Right atrium auricular region (tissue), 2 donors: ENCODE measurements at regions not wholly inside any gene's neighbourhood (a gene's known extent, or its start where the extent isn't known, plus 50 kb on each side); places are given as distances from the start of the nearest gene placed in this dataset.

Experiments
- DNase-seq: peaks from one replicate; pipeline ENCODE4 v3.0.0-alpha.2; 2019; ENCODE audit warnings: low spot score
- H3K27ac ChIP-seq, 2 donors: fragments of 200-600 bp; sonication (generic); 1 replicate in 1 of 2; 2 replicates in 1 of 2; pipeline ENCODE4 v1.5.1; 2016 to 2019
- H3K27me3 ChIP-seq, 2 donors: fragments of 200-600 bp; sonication (generic); one replicate each; pipeline versions ENCODE4 v1.5.1 to v1.6.0; 2017 to 2019
- H3K36me3 ChIP-seq: fragments of 200-600 bp; sonication (generic); one replicate; pipeline ENCODE4 v1.5.1; 2016
- H3K4me1 ChIP-seq, 2 donors: fragments of 200-600 bp; sonication (generic); one replicate each; pipeline versions ENCODE4 v1.5.1 to v1.6.0; 2017 to 2019
- H3K4me3 ChIP-seq, 2 donors: fragments of 200-600 bp; sonication (generic); 1 replicate in 1 of 2; 2 replicates in 1 of 2; pipeline ENCODE4 v1.5.1; 2017 to 2019; ENCODE audit warnings: mild to moderate bottlenecking in 1 of 2, moderate library complexity in 1 of 2
- H3K9me3 ChIP-seq, 2 donors: fragments of 200-600 bp; sonication (generic); one replicate each; pipeline ENCODE4 v1.5.1; 2019
- TF ChIP-seq, protein P1 (sequence below), 2 donors: fragments of 200-600 bp; sonication (generic); IDR thresholded peaks; one replicate each; pipeline ENCODE4 v1.5.1; 2019; ENCODE audit warnings: antibody characterized with exemption in 2 of 2

DNA sequence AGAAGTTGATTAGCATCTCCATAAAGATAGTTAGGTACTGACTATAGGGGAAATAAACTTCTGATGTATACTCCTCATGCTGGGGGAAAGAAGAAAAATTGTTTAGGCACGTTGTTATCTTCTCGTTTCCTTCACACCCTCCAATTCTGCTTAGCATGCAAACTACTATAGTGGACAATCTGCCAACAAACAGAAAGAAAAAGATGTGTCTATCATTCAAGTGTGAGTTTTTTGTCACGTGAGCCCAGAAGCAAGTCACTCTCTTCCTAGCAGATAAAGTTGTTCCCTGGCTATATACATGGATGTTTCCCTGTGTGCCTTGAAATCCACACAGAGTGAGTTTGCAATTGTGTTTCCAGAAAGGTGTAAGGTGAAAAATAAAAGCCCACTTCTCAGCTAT lies 318.4 kb downstream of the CWC27 start:
- Histone ChIP-seq H3K27ac (no peak overlapping the region), H3K4me3 (no peak overlapping the region), H3K4me1 (no peaks in the 10 kb centered on the region), H3K36me3 (no peaks in the 10 kb centered on the region), H3K9me3 (no peaks in the 10 kb centered on the region), H3K27me3 (no peaks in the 10 kb centered on the region)
- TF ChIP-seq, protein P1, sequence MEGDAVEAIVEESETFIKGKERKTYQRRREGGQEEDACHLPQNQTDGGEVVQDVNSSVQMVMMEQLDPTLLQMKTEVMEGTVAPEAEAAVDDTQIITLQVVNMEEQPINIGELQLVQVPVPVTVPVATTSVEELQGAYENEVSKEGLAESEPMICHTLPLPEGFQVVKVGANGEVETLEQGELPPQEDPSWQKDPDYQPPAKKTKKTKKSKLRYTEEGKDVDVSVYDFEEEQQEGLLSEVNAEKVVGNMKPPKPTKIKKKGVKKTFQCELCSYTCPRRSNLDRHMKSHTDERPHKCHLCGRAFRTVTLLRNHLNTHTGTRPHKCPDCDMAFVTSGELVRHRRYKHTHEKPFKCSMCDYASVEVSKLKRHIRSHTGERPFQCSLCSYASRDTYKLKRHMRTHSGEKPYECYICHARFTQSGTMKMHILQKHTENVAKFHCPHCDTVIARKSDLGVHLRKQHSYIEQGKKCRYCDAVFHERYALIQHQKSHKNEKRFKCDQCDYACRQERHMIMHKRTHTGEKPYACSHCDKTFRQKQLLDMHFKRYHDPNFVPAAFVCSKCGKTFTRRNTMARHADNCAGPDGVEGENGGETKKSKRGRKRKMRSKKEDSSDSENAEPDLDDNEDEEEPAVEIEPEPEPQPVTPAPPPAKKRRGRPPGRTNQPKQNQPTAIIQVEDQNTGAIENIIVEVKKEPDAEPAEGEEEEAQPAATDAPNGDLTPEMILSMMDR (IDR thresholded peaks at IDR 0.05), result no peak
- DNase-seq, result no peak

DNA sequence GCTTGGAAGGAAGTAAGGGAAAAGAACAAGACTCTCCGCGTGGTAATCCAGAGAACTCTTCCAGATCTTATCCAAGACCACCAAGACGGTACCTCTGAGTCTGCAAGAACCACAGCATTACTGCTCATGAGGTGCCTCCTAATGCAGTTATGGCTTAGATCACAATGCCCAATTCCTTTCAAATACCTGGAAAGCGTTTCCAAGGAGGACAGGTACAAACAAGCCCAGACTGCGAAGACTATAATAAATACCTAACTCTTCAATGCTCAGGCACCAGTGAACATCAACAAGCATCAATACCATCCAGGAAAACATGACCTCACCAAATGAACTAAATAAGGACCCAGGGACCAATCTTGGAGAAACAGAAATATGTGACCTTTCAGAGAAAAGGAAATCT lies 325.5 kb downstream of the CWC27 start:
- no peak overlapping the region for H3K27ac ChIP-seq
- no peaks in the 10 kb centered on the region for H3K9me3 ChIP-seq
- H3K27me3 ChIP-seq, result no peaks in the 10 kb centered on the region
- TF ChIP-seq, protein P1 (IDR thresholded peaks at IDR 0.05), result no peak
- DNase-seq, result no peak
- H3K4me1 ChIP-seq, result no peaks in the 10 kb centered on the region
- no peaks in the 10 kb centered on the region for H3K36me3 ChIP-seq
- H3K4me3 ChIP-seq, result no peak overlapping the region

DNA sequence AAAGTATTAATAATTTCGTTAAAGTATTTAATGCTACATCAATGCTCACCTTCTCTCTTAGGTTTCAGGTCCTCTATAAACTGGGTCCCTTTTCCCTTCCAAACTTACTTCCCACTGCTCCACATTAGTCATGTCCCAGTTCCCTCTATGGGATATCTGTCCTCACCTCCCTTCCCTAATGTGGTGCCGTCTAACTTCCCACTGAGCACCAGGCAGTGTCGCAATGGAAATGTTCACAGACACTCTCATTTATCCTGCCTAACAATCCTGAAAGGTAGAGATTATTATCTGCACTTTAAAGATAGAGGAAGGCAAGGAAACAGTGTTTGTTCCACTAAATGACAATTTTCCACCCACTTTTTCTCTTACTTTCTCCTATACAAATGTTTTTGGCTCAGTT lies 329.7 kb downstream of the CWC27 start:
- H3K4me1 ChIP-seq, result peaks cover 0 to 12% of the 10 kb centered on the region in 2 donors
- no peak overlapping the region for H3K27ac ChIP-seq

More for the DNA sequence above, 329.7 kb downstream of the CWC27 start:
- no peak for DNase-seq
- TF ChIP-seq, protein P1 (IDR thresholded peaks at IDR 0.05), result no peak
- H3K4me3 ChIP-seq, result no peak overlapping the region
- H3K36me3 ChIP-seq, result no peaks in the 10 kb centered on the region
- H3K27me3 ChIP-seq, result no peaks in the 10 kb centered on the region
- H3K9me3 ChIP-seq, result no peaks in the 10 kb centered on the region
